CD1c-positive myeloid dendritic cell (primary cell): ENCODE measurements at regions not wholly inside any gene's neighbourhood (a gene's known extent, or its start where the extent isn't known, plus 50 kb on each side); places are given as distances from the start of the nearest gene placed in this dataset.
"Not testable (repeated sequence)": the region's sequence is repeated elsewhere in the genome, so short reads cannot be mapped to it uniquely, and the experiment has no call there.

Experiments used
- DNase-seq: peaks from one replicate; pipeline ENCODE4 v3.0.0-alpha.2; 2016; ENCODE audit errors: extremely low spot score

- DNase-seq: no peak
These were observed 170.8 kb upstream of the PHACTR1 start for GRCh38 chr6:12545619-12546409.

GRCh38 chr6:12546410-12547002 is 170.1 kb upstream of the PHACTR1 start:
- DNase-seq: no peak

- DNase-seq: no peak
These were observed 168.0 kb upstream of the PHACTR1 start for GRCh38 chr6:12548526-12548925.

- not testable (repeated sequence) for DNase-seq
These were observed 167.1 kb upstream of the PHACTR1 start for GRCh38 chr6:12549445-12549844.

GRCh38 chr6:12554820-12555219 is 161.7 kb upstream of the PHACTR1 start:
- DNase-seq: not testable (repeated sequence)

GRCh38 chr6:12555267-12555666 is 161.3 kb upstream of the PHACTR1 start:
- no peak for DNase-seq

GRCh38 chr6:12555781-12556180 is 160.8 kb upstream of the PHACTR1 start:
- no peak for DNase-seq

GRCh38 chr6:12557765-12558164 is 158.8 kb upstream of the PHACTR1 start:
- no peak for DNase-seq

GRCh38 chr6:12560315-12560714 is 156.3 kb upstream of the PHACTR1 start:
- DNase-seq: no peak

- no peak for DNase-seq
These were observed 149.9 kb upstream of the PHACTR1 start for GRCh38 chr6:12566618-12567123.

- DNase-seq: no peak
These were observed 148.9 kb upstream of the PHACTR1 start for GRCh38 chr6:12567682-12568081.

- no peak for DNase-seq
These were observed 146.9 kb upstream of the PHACTR1 start for GRCh38 chr6:12569646-12570045.

GRCh38 chr6:12570461-12571030 is 146.0 kb upstream of the PHACTR1 start:
- DNase-seq: no peak

GRCh38 chr6:12572896-12573827 is 143.4 kb upstream of the PHACTR1 start:
- DNase-seq: no peak

- no peak for DNase-seq
These were observed 140.6 kb upstream of the PHACTR1 start for GRCh38 chr6:12575961-12576360.

GRCh38 chr6:12576389-12576788 is 140.2 kb upstream of the PHACTR1 start:
- DNase-seq: no peak

- DNase-seq: no peak
These were observed 139.3 kb upstream of the PHACTR1 start for GRCh38 chr6:12577124-12577850.

- DNase-seq: no peak
These were observed 138.5 kb upstream of the PHACTR1 start for GRCh38 chr6:12578097-12578496.

- DNase-seq: no peak
These were observed 137.8 kb upstream of the PHACTR1 start for GRCh38 chr6:12578751-12579150.

GRCh38 chr6:12580290-12580689 is 136.3 kb upstream of the PHACTR1 start:
- DNase-seq: no peak
